ENCODE measurements at regions not wholly inside any gene's neighbourhood (a gene's known extent, or its start where the extent isn't known, plus 50 kb on each side); places are given as distances from the start of the nearest gene placed in this dataset.
"Not testable (repeated sequence)": the region's sequence is repeated elsewhere in the genome, so short reads cannot be mapped to it uniquely, and the experiment has no call there.

DNA sequence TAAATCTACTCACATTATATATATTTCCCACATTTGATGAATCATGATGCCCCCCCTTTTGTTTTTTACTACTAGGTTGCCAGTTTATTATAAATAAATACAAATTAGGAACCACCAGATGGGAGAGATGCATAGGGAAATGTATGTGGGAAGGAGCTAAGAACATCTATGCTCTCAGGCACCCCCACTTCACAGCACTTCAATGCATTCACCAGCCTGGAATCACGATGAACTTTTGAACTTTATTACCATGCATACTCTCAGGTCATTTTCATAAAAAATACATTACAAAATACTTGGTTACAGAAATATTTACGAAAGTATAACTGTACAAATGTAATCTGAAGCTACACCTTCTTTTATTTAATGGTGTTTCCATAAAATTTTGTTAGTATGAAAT lies 988.0 kb upstream of the EPHA6 start:
- ATAC-seq, result no peak
- no peaks in the 10 kb centered on the region for H3K4me1 Mint-ChIP-seq (ENCODE audit: low read depth)
- H3K4me3 Mint-ChIP-seq, result no peak overlapping the region
- no peaks in the 10 kb centered on the region for H3K36me3 Mint-ChIP-seq (ENCODE audit: insufficient read depth)
- H3K27me3 Mint-ChIP-seq (ENCODE audit: low read depth), result no peaks in the 10 kb centered on the region
- DNase-seq, result no peak
- peaks cover 8% of the 10 kb centered on the region for H3K9me3 Mint-ChIP-seq

DNA sequence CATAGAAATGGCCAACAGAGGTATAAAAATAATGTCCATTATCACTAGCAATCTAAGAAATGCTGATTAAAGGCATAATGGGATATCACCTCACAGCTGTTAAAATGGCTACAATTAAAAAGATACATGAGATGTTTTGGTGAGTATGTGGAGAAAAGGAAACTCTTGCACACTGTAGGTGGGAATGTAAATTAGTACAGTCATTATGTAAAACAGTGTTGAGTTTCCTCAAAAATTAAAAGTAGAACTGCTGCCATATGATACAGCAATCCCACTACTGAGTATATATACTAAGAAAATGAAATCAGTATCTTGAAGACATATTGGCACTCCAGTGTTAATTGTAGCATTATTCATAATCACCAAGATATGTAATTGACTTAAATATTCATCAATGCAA lies 982.2 kb upstream of the EPHA6 start:
- H3K9me3 Mint-ChIP-seq, result peaks cover 16% of the 10 kb centered on the region
- H3K27me3 Mint-ChIP-seq (ENCODE audit: low read depth), result no peaks in the 10 kb centered on the region
- DNase-seq (no peak), ATAC-seq (no peak)
- H3K36me3 Mint-ChIP-seq (ENCODE audit: insufficient read depth), result no peaks in the 10 kb centered on the region
- H3K4me3 Mint-ChIP-seq, result no peak overlapping the region
- no peaks in the 10 kb centered on the region for H3K4me1 Mint-ChIP-seq (ENCODE audit: low read depth)

DNA sequence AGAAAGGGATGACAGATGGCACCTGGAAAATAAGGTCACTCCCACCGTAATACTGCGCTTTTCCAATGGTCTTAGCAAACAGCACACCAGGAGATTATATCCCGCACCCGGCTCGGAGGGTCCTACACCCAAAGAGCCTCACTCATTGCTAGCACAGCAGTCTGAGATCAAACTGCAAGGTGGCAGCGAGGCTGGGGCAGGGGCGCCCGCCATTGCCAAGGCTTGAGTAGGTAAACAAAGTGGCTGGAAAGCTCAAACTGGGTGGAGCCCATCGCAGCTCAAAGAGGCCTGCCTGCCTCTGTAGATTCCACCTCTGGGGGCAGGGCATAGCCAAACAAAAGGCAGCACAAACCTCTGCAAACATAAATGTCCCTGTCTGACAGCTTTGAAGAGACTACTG lies 953.8 kb upstream of the EPHA6 start:
- H3K4me3 Mint-ChIP-seq; H3K4me1 Mint-ChIP-seq (ENCODE audit: low read depth): not testable (repeated sequence)

GRCh38 chr3:95883801-95884200 lies 930.6 kb upstream of the EPHA6 start:
- Mint-ChIP-seq H3K27me3 (ENCODE audit: low read depth) (no peaks in the 10 kb centered on the region), H3K9me3 (no peaks in the 10 kb centered on the region), H3K4me1 (ENCODE audit: low read depth) (no peaks in the 10 kb centered on the region), H3K4me3 (no peak overlapping the region), H3K36me3 (ENCODE audit: insufficient read depth) (no peaks in the 10 kb centered on the region)
- DNase-seq (no peak), ATAC-seq (no peak)

More for the DNA sequence above, 953.8 kb upstream of the EPHA6 start:
- H3K9me3 Mint-ChIP-seq, result peaks cover 29% of the 10 kb centered on the region
- not testable (repeated sequence) for H3K27me3 Mint-ChIP-seq (ENCODE audit: low read depth); H3K36me3 Mint-ChIP-seq (ENCODE audit: insufficient read depth); ATAC-seq; DNase-seq

DNA sequence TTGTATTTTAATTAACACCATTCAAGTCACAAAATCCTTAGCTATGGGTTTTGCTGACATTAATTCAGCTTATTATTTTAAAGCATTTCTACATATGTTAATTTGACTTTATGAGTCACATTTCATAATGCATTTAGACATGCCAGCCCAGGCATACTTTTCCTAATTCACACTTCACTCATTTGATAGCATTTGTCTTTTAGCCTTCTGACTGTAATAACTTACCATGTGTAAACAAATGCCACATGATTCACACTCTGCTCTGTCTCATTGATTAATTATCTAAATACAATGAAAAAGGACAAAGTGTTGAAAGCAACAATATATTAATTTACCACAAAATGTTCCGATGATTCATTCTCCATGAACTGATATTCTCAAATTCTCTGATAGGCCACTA lies 927.8 kb upstream of the EPHA6 start:
- no peak for ATAC-seq
- no peaks in the 10 kb centered on the region for H3K9me3 Mint-ChIP-seq
- no peaks in the 10 kb centered on the region for H3K27me3 Mint-ChIP-seq (ENCODE audit: low read depth)
- no peaks in the 10 kb centered on the region for H3K36me3 Mint-ChIP-seq (ENCODE audit: insufficient read depth)
- no peaks in the 10 kb centered on the region for H3K4me1 Mint-ChIP-seq (ENCODE audit: low read depth)
- H3K4me3 Mint-ChIP-seq, result no peak overlapping the region
- DNase-seq, result no peak

DNA sequence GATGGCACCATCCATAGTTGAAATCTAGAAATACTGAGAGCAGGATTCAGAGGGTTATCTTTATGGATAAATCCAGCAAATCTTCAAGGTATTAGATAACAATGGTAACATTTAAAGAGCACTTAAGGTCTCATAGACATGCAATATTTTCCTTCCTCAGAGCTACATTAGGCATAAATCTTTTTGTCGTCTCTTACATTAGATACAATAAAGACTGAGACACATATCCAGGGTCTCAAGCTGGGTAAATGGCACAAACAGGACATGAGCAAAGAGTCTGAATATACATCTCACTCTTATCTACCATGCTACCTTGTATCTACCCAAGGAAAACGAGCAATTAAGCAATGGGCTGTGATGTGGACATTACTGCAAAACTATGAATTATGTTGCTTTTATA lies 927.3 kb upstream of the EPHA6 start:
- ATAC-seq, result no peak
- H3K27me3 Mint-ChIP-seq (ENCODE audit: low read depth), result no peaks in the 10 kb centered on the region
- H3K4me1 Mint-ChIP-seq (ENCODE audit: low read depth), result no peaks in the 10 kb centered on the region
- no peaks in the 10 kb centered on the region for H3K36me3 Mint-ChIP-seq (ENCODE audit: insufficient read depth)
- DNase-seq, result no peak
- no peaks in the 10 kb centered on the region for H3K9me3 Mint-ChIP-seq
- H3K4me3 Mint-ChIP-seq, result no peak overlapping the region

- H3K9me3 Mint-ChIP-seq, result peaks cover 19% of the 10 kb centered on the region
- H3K4me1 Mint-ChIP-seq (ENCODE audit: low read depth), result no peaks in the 10 kb centered on the region
- ATAC-seq, result no peak
- no peak for DNase-seq
- no peaks in the 10 kb centered on the region for H3K36me3 Mint-ChIP-seq (ENCODE audit: insufficient read depth)
- no peak overlapping the region for H3K4me3 Mint-ChIP-seq
- no peaks in the 10 kb centered on the region for H3K27me3 Mint-ChIP-seq (ENCODE audit: low read depth)
These were observed 919.6 kb upstream of the EPHA6 start for GRCh38 chr3:95894820-95895219.

DNA sequence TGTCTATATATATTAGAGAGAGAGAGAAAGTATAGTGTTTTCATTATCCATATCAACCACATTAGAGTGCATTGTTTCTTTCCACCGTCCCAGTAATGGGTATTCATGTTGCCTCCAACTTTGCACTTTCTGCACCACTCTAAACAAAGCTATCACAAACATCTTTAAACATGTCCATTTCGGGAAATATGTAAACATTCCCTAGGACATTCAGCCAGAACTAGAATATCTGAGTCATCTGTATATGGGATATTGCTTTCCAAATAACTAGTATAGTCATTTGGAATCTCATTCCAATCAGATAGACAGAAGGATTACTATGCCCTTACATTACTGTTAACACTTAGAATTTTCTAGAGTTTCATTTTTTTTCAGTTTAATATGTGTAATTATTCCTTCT lies 914.9 kb upstream of the EPHA6 start:
- no peak for ATAC-seq
- Mint-ChIP-seq H3K4me3 (no peak overlapping the region), H3K4me1 (ENCODE audit: low read depth) (no peaks in the 10 kb centered on the region), H3K36me3 (ENCODE audit: insufficient read depth) (no peaks in the 10 kb centered on the region), H3K27me3 (ENCODE audit: low read depth) (no peaks in the 10 kb centered on the region), H3K9me3 (peaks cover 5% of the 10 kb centered on the region)
- no peak for DNase-seq

DNA sequence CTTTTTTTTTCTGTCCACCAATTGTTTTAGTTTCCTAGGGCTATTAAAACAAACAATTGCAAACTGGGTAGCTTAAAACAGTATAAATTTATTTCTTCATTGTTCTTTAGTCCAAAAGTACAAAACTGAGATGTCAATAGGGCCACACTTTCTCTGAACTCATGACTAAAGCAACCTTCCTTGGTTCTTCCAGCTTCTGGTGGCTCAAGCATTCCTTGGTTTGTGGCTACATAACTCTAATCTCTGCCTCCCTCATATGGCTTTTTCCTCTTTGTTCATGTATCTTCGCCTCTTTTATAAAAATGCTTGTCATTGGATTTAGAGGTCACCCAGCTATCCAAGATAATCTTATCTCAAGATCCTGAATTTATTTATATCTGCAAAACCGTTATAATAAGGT lies 914.5 kb upstream of the EPHA6 start:
- H3K9me3 Mint-ChIP-seq, result peaks cover 5% of the 10 kb centered on the region
- no peaks in the 10 kb centered on the region for H3K4me1 Mint-ChIP-seq (ENCODE audit: low read depth)
- H3K27me3 Mint-ChIP-seq (ENCODE audit: low read depth), result no peaks in the 10 kb centered on the region
- DNase-seq (no peak), ATAC-seq (no peak)
- no peaks in the 10 kb centered on the region for H3K36me3 Mint-ChIP-seq (ENCODE audit: insufficient read depth)
- no peak overlapping the region for H3K4me3 Mint-ChIP-seq

DNA sequence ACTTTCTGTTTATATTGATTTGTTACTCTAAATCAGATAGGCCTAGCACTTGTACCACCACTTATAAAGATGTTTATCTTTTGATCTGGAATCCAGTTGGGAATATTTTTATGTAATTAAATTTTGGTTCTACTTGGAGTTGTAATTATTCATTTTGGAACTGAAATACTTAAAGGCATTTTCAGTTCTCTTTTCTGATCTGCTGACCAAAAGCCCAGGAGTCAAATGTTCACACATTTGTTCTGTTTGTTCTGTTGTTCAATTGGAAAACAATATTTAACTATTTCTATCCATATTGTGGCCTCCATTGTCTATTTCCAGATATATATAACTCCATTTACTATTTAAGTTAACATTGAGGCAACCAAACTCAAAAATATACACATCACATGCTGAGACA lies 912.4 kb upstream of the EPHA6 start:
- Mint-ChIP-seq H3K4me3 (no peak overlapping the region), H3K27me3 (ENCODE audit: low read depth) (no peaks in the 10 kb centered on the region), H3K36me3 (ENCODE audit: insufficient read depth) (no peaks in the 10 kb centered on the region), H3K4me1 (ENCODE audit: low read depth) (no peaks in the 10 kb centered on the region), H3K9me3 (no peaks in the 10 kb centered on the region)
- ATAC-seq (no peak), DNase-seq (no peak)

DNA sequence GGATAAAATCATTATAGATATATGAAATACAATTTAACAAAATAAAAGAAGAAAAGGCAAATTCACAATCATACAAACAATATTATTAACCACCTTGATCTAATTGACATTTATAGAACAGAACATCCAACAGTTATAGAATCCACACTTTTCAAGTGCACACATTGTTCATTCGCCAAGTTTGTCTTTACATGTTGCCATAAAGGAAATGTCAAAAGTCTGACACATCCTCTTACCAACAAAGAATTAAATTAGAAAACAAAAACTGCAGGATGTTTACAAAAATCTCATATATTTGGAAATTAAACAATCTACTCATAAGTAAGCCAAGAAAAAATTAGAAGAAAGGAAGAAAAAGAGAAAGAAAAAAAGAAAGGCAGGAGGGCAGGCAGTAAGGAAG lies 909.2 kb upstream of the EPHA6 start:
- Mint-ChIP-seq H3K27me3 (ENCODE audit: low read depth) (no peaks in the 10 kb centered on the region), H3K4me3 (no peak overlapping the region), H3K9me3 (no peaks in the 10 kb centered on the region), H3K4me1 (ENCODE audit: low read depth) (no peaks in the 10 kb centered on the region), H3K36me3 (ENCODE audit: insufficient read depth) (no peaks in the 10 kb centered on the region)
- no peak for ATAC-seq
- DNase-seq, result no peak

DNA sequence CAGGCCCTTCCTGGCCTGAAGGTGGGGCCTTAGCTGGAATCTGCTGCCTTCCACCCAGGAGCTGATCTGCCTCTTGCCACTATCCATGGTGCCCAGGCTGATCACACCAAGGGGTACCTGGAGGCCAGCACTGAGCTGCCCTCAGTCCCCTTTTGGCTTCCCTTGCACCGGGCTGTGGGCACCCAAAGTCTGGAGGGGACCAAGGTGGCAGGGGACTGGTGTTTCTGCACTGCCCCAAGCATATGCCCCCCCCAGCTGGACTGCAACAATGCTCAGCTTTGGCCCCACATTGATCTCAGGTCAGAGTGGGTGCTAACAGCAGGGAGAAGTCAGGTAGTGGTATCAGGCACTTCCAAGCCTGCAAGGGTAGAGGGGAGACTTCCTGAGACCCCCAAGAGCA lies 902.6 kb upstream of the EPHA6 start:
- Mint-ChIP-seq H3K27me3 (ENCODE audit: low read depth) (no peaks in the 10 kb centered on the region), H3K4me3 (no peak overlapping the region), H3K36me3 (ENCODE audit: insufficient read depth) (no peaks in the 10 kb centered on the region), H3K4me1 (ENCODE audit: low read depth) (no peaks in the 10 kb centered on the region), H3K9me3 (peaks cover 12% of the 10 kb centered on the region)
- DNase-seq, result no peak
- no peak for ATAC-seq

DNA sequence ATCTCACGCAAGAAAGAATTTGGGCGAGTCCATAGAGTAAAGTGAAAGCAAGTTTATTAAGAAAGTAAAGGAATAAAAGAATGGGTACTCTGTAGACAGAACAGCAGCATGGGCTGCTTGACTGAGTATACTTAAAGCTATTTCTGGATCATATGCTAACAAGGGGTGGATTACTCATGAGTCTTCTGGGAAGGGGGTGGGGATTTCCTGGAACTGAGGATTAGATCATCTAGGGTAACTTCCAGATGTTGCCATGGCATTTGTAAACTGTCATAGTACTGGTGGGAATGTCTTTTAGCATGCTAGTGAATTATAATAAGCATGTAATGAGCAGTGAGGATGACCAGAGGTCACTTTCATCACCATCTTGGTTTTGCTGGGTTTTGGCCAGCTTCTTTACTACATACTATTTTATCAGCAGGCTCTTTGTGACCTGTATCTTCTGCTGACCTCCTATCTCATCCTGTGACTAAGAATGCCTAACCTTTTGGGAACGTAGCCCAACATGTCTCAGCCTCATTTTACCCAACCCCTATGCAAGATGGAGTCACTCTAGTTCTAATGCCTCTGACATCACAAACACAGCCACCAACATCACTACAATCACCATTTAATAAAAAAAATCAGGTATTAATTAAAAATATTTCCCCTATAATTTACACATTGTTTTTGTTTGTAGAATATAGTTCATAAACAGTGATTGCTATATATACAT lies 890.7 kb upstream of the EPHA6 start:
- Mint-ChIP-seq H3K4me1 (ENCODE audit: low read depth) (no peaks in the 10 kb centered on the region), H3K27me3 (ENCODE audit: low read depth) (no peaks in the 10 kb centered on the region), H3K9me3 (no peaks in the 10 kb centered on the region), H3K36me3 (ENCODE audit: insufficient read depth) (no peaks in the 10 kb centered on the region), H3K4me3 (no peak overlapping the region)
- no peak for DNase-seq
- peak in 1 of 2 donors; percentile 37 for ATAC-seq

- Mint-ChIP-seq H3K4me1 (ENCODE audit: low read depth) (no peaks in the 10 kb centered on the region), H3K36me3 (ENCODE audit: insufficient read depth) (no peaks in the 10 kb centered on the region), H3K27me3 (ENCODE audit: low read depth) (no peaks in the 10 kb centered on the region), H3K9me3 (no peaks in the 10 kb centered on the region), H3K4me3 (no peak overlapping the region)
- ATAC-seq (no peak), DNase-seq (no peak)
These were observed 887.4 kb upstream of the EPHA6 start for GRCh38 chr3:95926904-95927501.

- Mint-ChIP-seq H3K9me3 (peaks cover 6% of the 10 kb centered on the region), H3K4me1 (ENCODE audit: low read depth) (no peaks in the 10 kb centered on the region), H3K4me3 (no peak overlapping the region), H3K36me3 (ENCODE audit: insufficient read depth) (no peaks in the 10 kb centered on the region), H3K27me3 (ENCODE audit: low read depth) (no peaks in the 10 kb centered on the region)
- ATAC-seq, result no peak
- DNase-seq, result no peak
These were observed 880.2 kb upstream of the EPHA6 start for GRCh38 chr3:95934181-95934580.
